Esophagus squamous epithelium (tissue), 5 donors: ENCODE measurements at regions not wholly inside any gene's neighbourhood (a gene's known extent, or its start where the extent isn't known, plus 50 kb on each side); places are given as distances from the start of the nearest gene placed in this dataset.

ENCODE experiments used
- DNase-seq: peaks from one replicate; lab custom pipeline; 2025; lab: John Stamatoyannopoulos, UW
- H3K27ac ChIP-seq, 4 donors: fragments of 200-600 bp; sonication (generic); one replicate each; pipeline ENCODE4 v1.5.1; 2016 to 2019; ENCODE audit warnings: mild to moderate bottlenecking in 1 of 4
- H3K27me3 ChIP-seq, 4 donors: fragments of 200-600 bp; sonication (generic); 1 replicate in 3 of 4; 2 replicates in 1 of 4; pipeline versions ENCODE4 v1.5.1 to v1.6.0; 2017 to 2021; ENCODE audit warnings: antibody characterized with exemption in 1 of 4
- H3K36me3 ChIP-seq, 3 donors: fragments of 200-600 bp; sonication (generic); one replicate each; pipeline ENCODE4 v1.5.1; 2016 to 2019
- H3K4me1 ChIP-seq, 3 donors: fragments of 200-600 bp; sonication (generic); one replicate each; pipeline ENCODE4 v1.5.1; 2017 to 2019
- H3K4me3 ChIP-seq, 4 donors: fragments of 200-600 bp; sonication (generic); 1 replicate in 3 of 4; 2 replicates in 1 of 4; pipeline ENCODE4 v1.5.1; 2016 to 2019; ENCODE audit warnings: mild to moderate bottlenecking in 2 of 4, moderate library complexity in 1 of 4
- H3K9me3 ChIP-seq, 3 donors: fragments of 200-600 bp; sonication (generic); one replicate each; pipeline ENCODE4 v1.5.1; 2016 to 2019
- CTCF ChIP-seq, 6 experiments: fragments of 450-650 bp in 4 of 6; fragments of 200-600 bp in 2 of 6; sonication (generic) in 2 of 6; IDR thresholded peaks; one replicate each; pipeline ENCODE4 v1.5.1; 2016 to 2019; ENCODE audit warnings: antibody characterized with exemption in 6 of 6, mild to moderate bottlenecking in 4 of 6, moderate library complexity in 4 of 6
- POLR2A ChIP-seq, 4 donors: fragments of 450-650 bp; IDR thresholded peaks; one replicate each; pipeline ENCODE4 v1.6.1; 2017; ENCODE audit warnings: antibody characterized with exemption in 4 of 4, mild to moderate bottlenecking in 4 of 4, moderate library complexity in 3 of 4
- WGBS, 2 donors: methylation state at CpG; one replicate each; pipeline ENCODE4 v1.1.5; 2018; 5-methylcytosine and 5-hydroxymethylcytosine counted together
- intact Hi-C: fragments of 100-400 bp; cut with DNase I; formaldehyde crosslinking; loops from one replicate; pipeline ENCODE4 v1.15.0; 2022
- donor health status: DM: yes; HTN: yes; CAD: no.

GRCh38 chr20:57094991-57095390 lies 171.4 kb downstream of the BMP7 start:
- 70 to 93% methylated on average over 5 to 12 of the region's 12 CpGs for WGBS, 2 donors
- Histone ChIP-seq H3K27me3 (peaks cover 0 to 27% (median 0%) of the 10 kb centered on the region in 4 donors), H3K4me1 (peaks cover under 1 to 14% (median 4%) of the 10 kb centered on the region in 3 donors), H3K4me3 (no peak overlapping the region), H3K27ac (no peak overlapping the region), H3K36me3 (no peaks in the 10 kb centered on the region), H3K9me3 (no peaks in the 10 kb centered on the region)
- TF ChIP-seq POLR2A (IDR thresholded peaks at IDR 0.05), result no peak
- no peak for TF ChIP-seq CTCF (IDR thresholded peaks at IDR 0.05)
- intact Hi-C loops, result loop anchor here (5.0 kb wide), 1 partner anchor 242 kb away; no protein-coding TSS in a partner anchor
- DNase-seq, result no peak

- Histone ChIP-seq H3K4me3 (no peak overlapping the region), H3K27me3 (peaks cover 0 to 31% (median 0%) of the 10 kb centered on the region in 4 donors), H3K9me3 (no peaks in the 10 kb centered on the region), H3K36me3 (no peaks in the 10 kb centered on the region), H3K27ac (no peak overlapping the region), H3K4me1 (peaks cover 0 to 13% (median 4%) of the 10 kb centered on the region in 3 donors)
- 75 to 87% methylated on average over 3 of the region's 3 CpGs for WGBS, 2 donors
- intact Hi-C loops, result no loop called here
- no peak for TF ChIP-seq POLR2A (IDR thresholded peaks at IDR 0.05)
- TF ChIP-seq CTCF (IDR thresholded peaks at IDR 0.05), result no peak
- no peak for DNase-seq
Measured at GRCh38 chr20:57095426-57095825, 171.0 kb downstream of the BMP7 start.

DNA sequence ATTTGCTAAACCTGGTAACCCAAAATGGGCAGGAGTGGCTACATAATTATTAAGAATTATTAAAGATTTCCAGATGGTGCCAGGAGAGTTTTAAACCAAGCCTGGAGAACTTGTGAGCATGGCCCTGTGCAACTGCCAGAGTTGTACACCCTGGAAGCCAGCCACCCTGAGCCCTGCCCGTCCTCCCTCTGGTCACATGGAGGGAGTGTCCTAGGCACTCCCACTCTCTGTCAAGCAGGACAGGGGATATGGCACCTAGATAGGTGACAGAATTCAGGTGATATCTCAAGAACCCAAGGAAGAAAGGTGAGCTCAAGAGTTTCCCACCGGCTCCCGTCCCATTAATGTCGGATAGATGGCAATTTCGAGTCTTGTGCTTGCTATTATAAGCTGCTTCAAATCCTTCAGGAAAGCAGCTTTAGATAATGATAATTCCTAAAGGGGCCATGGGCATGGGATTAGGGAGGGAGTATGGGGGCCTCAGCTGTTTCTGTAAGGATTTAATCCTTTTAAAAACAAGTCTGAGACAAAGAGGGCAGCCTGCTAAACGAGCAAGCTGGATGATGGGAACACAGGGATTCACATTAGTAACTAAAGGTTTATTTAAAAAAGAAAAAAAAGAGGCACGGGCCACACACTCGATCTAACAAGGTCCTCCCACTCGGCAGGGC lies 169.1 kb downstream of the BMP7 start:
- Histone ChIP-seq H3K4me3 (no peak overlapping the region), H3K36me3 (no peaks in the 10 kb centered on the region), H3K9me3 (no peaks in the 10 kb centered on the region), H3K4me1 (peaks cover 0 to 5% (median 1%) of the 10 kb centered on the region in 3 donors), H3K27me3 (peaks cover 0 to 29% (median 0%) of the 10 kb centered on the region in 4 donors), H3K27ac (no peak overlapping the region)
- WGBS, 2 donors, result 42 to 46% methylated on average over 9 of the region's 9 CpGs
- DNase-seq, result no peak
- intact Hi-C loops, result no loop called here
- TF ChIP-seq CTCF (IDR thresholded peaks at IDR 0.05) (no peak), POLR2A (IDR thresholded peaks at IDR 0.05) (no peak)

DNA sequence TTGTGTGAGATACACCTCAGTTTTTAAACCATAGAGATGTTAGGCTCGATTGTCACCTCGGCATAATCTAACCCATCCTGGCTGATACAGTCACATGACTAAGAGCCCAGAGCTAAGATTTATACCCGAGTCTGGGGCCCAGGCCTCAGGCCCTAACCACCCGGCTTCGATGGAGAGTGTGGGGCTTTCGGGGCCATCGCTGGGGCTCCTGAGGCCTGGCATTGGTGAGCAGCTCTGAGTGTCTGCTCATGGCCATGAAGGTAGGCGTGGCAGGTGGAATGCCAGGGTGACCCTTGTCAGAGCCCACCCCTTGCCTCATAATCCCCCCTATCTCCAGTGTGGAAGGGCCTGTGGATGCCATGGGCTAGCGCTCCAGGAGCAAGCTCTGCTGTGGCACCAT lies 164.3 kb downstream of the BMP7 start:
- intact Hi-C loops, result no loop called here
- Histone ChIP-seq H3K27me3 (peaks cover 0 to 44% (median 0%) of the 10 kb centered on the region in 4 donors), H3K9me3 (no peaks in the 10 kb centered on the region), H3K4me1 (no peaks in the 10 kb centered on the region), H3K36me3 (no peaks in the 10 kb centered on the region), H3K4me3 (no peak overlapping the region), H3K27ac (no peak overlapping the region)
- DNase-seq, result no peak
- WGBS, 2 donors, result 80 to 91% methylated on average over 3 to 7 of the region's 9 CpGs
- TF ChIP-seq POLR2A (IDR thresholded peaks at IDR 0.05), result no peak
- no peak for TF ChIP-seq CTCF (IDR thresholded peaks at IDR 0.05)

DNA sequence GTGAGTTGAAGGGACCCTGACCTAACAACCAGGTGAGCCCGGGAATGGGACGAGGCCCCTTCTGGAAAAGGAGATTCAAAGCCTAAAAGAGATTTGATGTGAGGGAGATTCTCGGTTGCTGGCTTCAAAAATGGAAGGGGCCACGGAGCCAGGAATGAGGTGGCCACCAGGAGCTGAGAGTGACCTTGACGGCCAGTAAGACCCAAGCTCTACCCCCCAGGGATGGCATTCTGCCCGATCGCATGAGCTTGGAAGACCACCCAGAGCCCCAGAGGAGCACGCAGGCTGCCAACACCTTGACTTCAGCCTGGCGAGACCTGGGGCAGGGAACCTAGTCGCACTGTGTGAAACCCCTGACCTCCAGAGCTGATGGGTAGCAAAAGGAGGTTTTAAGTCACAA lies 163.9 kb downstream of the BMP7 start:
- 75 to 90% methylated on average over 4 to 10 of the region's 10 CpGs for WGBS, 2 donors
- H3K27ac ChIP-seq, result no peak overlapping the region
- no peaks in the 10 kb centered on the region for H3K4me1 ChIP-seq
- DNase-seq, result no peak
- peaks cover 0 to 42% (median 0%) of the 10 kb centered on the region in 4 donors for H3K27me3 ChIP-seq
- no peaks in the 10 kb centered on the region for H3K9me3 ChIP-seq
- intact Hi-C loops, result no loop called here
- TF ChIP-seq CTCF (IDR thresholded peaks at IDR 0.05), result no peak
- TF ChIP-seq POLR2A (IDR thresholded peaks at IDR 0.05), result no peak
- H3K4me3 ChIP-seq, result no peak overlapping the region
- H3K36me3 ChIP-seq, result no peaks in the 10 kb centered on the region
